Tibial nerve (tissue), 3 donors: ENCODE measurements at regions not wholly inside any gene's neighbourhood (a gene's known extent, or its start where the extent isn't known, plus 50 kb on each side); places are given as distances from the start of the nearest gene placed in this dataset.

Experiments used
- POLR2A ChIP-seq, 2 donors: fragments of 450-650 bp; IDR thresholded peaks; one replicate each; pipeline ENCODE4 v1.6.1; 2017; ENCODE audit warnings: antibody characterized with exemption in 2 of 2, mild to moderate bottlenecking in 2 of 2, moderate library complexity in 2 of 2
- TF ChIP-seq, protein P1 (sequence below), 5 experiments: fragments of 200-600 bp in 3 of 5; fragments of 450-650 bp in 2 of 5; sonication (generic) in 3 of 5; IDR thresholded peaks; one replicate each; pipeline ENCODE4 v1.5.1; 2016 to 2019; ENCODE audit warnings: antibody characterized with exemption in 5 of 5, mild to moderate bottlenecking in 3 of 5, moderate library complexity in 2 of 5

DNA sequence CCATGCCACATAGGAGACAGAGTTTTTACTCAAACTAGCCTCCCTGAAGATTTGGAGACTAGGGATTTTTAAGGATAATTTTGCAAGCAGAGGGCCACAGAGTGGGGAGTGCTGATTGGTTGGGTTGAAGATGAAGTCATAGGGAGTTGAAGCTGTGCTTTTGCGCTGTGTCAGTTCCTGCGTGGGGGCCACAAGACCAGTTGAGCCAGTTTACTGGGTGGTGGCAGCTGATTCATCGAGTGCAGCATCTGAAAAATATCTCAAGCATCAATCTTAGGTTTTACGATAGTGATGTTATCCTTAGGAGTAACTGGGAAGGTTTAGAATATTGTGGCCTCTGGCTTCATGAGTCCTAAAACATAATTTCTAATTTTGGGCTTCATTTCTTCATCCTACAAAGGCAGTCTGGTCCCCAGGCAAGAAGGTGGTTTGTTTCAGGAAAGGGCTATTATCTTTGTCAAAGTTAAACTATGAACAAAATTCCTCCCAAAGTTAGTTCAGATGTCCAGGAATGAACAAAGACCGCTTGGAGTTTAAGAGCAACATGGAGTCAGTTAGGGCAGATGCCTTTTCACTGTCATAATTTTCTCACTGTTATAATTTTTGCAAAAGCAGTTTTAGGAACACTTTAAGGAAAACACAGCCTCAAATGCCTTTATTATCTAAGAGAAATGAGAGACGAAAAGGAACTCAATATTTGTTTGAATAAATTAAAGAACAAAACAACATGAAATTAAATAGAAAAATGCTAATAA, 960.8 kb upstream of the PRKX start:
- no peak for TF ChIP-seq POLR2A (IDR thresholded peaks at IDR 0.05)
- TF ChIP-seq, protein P1, sequence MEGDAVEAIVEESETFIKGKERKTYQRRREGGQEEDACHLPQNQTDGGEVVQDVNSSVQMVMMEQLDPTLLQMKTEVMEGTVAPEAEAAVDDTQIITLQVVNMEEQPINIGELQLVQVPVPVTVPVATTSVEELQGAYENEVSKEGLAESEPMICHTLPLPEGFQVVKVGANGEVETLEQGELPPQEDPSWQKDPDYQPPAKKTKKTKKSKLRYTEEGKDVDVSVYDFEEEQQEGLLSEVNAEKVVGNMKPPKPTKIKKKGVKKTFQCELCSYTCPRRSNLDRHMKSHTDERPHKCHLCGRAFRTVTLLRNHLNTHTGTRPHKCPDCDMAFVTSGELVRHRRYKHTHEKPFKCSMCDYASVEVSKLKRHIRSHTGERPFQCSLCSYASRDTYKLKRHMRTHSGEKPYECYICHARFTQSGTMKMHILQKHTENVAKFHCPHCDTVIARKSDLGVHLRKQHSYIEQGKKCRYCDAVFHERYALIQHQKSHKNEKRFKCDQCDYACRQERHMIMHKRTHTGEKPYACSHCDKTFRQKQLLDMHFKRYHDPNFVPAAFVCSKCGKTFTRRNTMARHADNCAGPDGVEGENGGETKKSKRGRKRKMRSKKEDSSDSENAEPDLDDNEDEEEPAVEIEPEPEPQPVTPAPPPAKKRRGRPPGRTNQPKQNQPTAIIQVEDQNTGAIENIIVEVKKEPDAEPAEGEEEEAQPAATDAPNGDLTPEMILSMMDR (IDR thresholded peaks at IDR 0.05): no peak
